ENCODE measurements at regions not wholly inside any gene's neighbourhood (a gene's known extent, or its start where the extent isn't known, plus 50 kb on each side); places are given as distances from the start of the nearest gene placed in this dataset.

GRCh38 chr7:136551618-136552017 is 316.8 kb upstream of the CHRM2 start:
- Histone ChIP-seq H3K4me3 (no peak overlapping the region), H3K9me3 (no peaks in the 10 kb centered on the region), H3K27ac (no peak overlapping the region), H3K27me3 (ENCODE audit: low read depth) (no peaks in the 10 kb centered on the region), H3K36me3 (no peaks in the 10 kb centered on the region), H3K4me1 (no peaks in the 10 kb centered on the region)
- intact Hi-C loops (cut with DNase I) = no loop called here
- no peak for ATAC-seq
- no peak for TF ChIP-seq CTCF (IDR thresholded peaks at IDR 0.05)
- DNase-seq = no peak

GRCh38 chr7:136549756-136550155 is 318.7 kb upstream of the CHRM2 start:
- DNase-seq (no peak), ATAC-seq (no peak)
- no peak overlapping the region for H3K4me3 ChIP-seq
- H3K27me3 ChIP-seq (ENCODE audit: low read depth) = no peaks in the 10 kb centered on the region
- no peaks in the 10 kb centered on the region for H3K9me3 ChIP-seq
- no peak for TF ChIP-seq CTCF (IDR thresholded peaks at IDR 0.05)
- H3K36me3 ChIP-seq = no peaks in the 10 kb centered on the region
- no peak overlapping the region for H3K27ac ChIP-seq
- intact Hi-C loops (cut with DNase I) = no loop called here
- H3K4me1 ChIP-seq = no peaks in the 10 kb centered on the region

- H3K4me1 ChIP-seq = no peaks in the 10 kb centered on the region
- DNase-seq (no peak), ATAC-seq (no peak)
- no peaks in the 10 kb centered on the region for H3K36me3 ChIP-seq
- TF ChIP-seq CTCF (IDR thresholded peaks at IDR 0.05) = no peak
- intact Hi-C loops (cut with DNase I) = no loop called here
- H3K9me3 ChIP-seq = no peaks in the 10 kb centered on the region
- H3K27ac ChIP-seq = no peak overlapping the region
- H3K27me3 ChIP-seq (ENCODE audit: low read depth) = no peaks in the 10 kb centered on the region
- H3K4me3 ChIP-seq = no peak overlapping the region
Measured at GRCh38 chr7:136533732-136534131, 334.7 kb upstream of the CHRM2 start.

- Histone ChIP-seq H3K9me3 (no peaks in the 10 kb centered on the region), H3K36me3 (no peaks in the 10 kb centered on the region), H3K27me3 (ENCODE audit: low read depth) (no peaks in the 10 kb centered on the region), H3K4me1 (no peaks in the 10 kb centered on the region), H3K27ac (no peak overlapping the region), H3K4me3 (no peak overlapping the region)
- DNase-seq (no peak), ATAC-seq (no peak)
- intact Hi-C loops (cut with DNase I) = no loop called here
- no peak for TF ChIP-seq CTCF (IDR thresholded peaks at IDR 0.05)
Measured at GRCh38 chr7:136530831-136531230, 337.6 kb upstream of the CHRM2 start.

- Histone ChIP-seq H3K4me3 (no peak overlapping the region), H3K27ac (no peak overlapping the region), H3K4me1 (no peaks in the 10 kb centered on the region), H3K9me3 (no peaks in the 10 kb centered on the region), H3K36me3 (no peaks in the 10 kb centered on the region), H3K27me3 (ENCODE audit: low read depth) (no peaks in the 10 kb centered on the region)
- no peak for DNase-seq
- TF ChIP-seq CTCF (IDR thresholded peaks at IDR 0.05) = no peak
- no peak for ATAC-seq
- intact Hi-C loops (cut with DNase I) = no loop called here
Measured at GRCh38 chr7:136528329-136528728, 340.1 kb upstream of the CHRM2 start.

- DNase-seq (no peak), ATAC-seq (peak; percentile 23 to 32)
- Histone ChIP-seq H3K4me3 (no peak overlapping the region), H3K27me3 (ENCODE audit: low read depth) (no peaks in the 10 kb centered on the region), H3K9me3 (no peaks in the 10 kb centered on the region), H3K36me3 (no peaks in the 10 kb centered on the region), H3K4me1 (no peaks in the 10 kb centered on the region), H3K27ac (no peak overlapping the region)
- no peak for TF ChIP-seq CTCF (IDR thresholded peaks at IDR 0.05)
- intact Hi-C loops (cut with DNase I) = no loop called here
Measured at GRCh38 chr7:136527554-136527953, 340.9 kb upstream of the CHRM2 start.
